Sigmoid colon (tissue), 6 donors: ENCODE measurements at regions not wholly inside any gene's neighbourhood (a gene's known extent, or its start where the extent isn't known, plus 50 kb on each side); places are given as distances from the start of the nearest gene placed in this dataset.

ENCODE experiments used
- DNase-seq: peaks from one replicate; pipeline ENCODE4 v3.0.0-alpha.2; 2019
- H3K27ac ChIP-seq, 4 donors: fragments of 200-600 bp; sonication (generic); one replicate each; pipeline ENCODE4 v1.5.1; 2016 to 2019; ENCODE audit warnings: mild to moderate bottlenecking in 1 of 4
- H3K27me3 ChIP-seq, 3 donors: fragments of 200-600 bp; sonication (generic); one replicate each; pipeline ENCODE4 v1.5.1; 2019; ENCODE audit warnings: mild to moderate bottlenecking in 1 of 3
- H3K36me3 ChIP-seq, 4 donors: fragments of 200-600 bp; sonication (generic); one replicate each; pipeline ENCODE4 v1.5.1; 2016 to 2019
- H3K4me1 ChIP-seq, 4 donors: fragments of 200-600 bp; sonication (generic); one replicate each; pipeline ENCODE4 v1.5.1; 2017 to 2019
- H3K4me3 ChIP-seq, 4 donors: fragments of 200-600 bp; sonication (generic); one replicate each; pipeline ENCODE4 v1.5.1; 2017 to 2019; ENCODE audit warnings: mild to moderate bottlenecking in 2 of 4, moderate library complexity in 1 of 4
- H3K9me3 ChIP-seq, 4 donors: fragments of 200-600 bp in 3 of 4; sonication (generic) in 3 of 4; one replicate each; pipeline versions ENCODE4 v1.5.1 to v1.6.1; 2013 to 2019
- CTCF ChIP-seq, 4 experiments: fragments of 450-650 bp in 3 of 4; fragments of 200-600 bp in 1 of 4; IDR thresholded peaks; one replicate each; pipeline ENCODE4 v1.5.1; 2016 to 2019; ENCODE audit warnings: antibody characterized with exemption in 4 of 4, mild to moderate bottlenecking in 3 of 4, moderate library complexity in 2 of 4
- EP300 ChIP-seq, 4 donors: sonication (generic); formaldehyde crosslinking; IDR thresholded peaks; one replicate each; pipeline ENCODE4 v1.6.1; 2017; ENCODE audit warnings: antibody characterized with exemption in 4 of 4
- POLR2A ChIP-seq, 2 donors: fragments of 450-650 bp; IDR thresholded peaks; one replicate each; pipeline ENCODE4 v1.6.1; 2016; ENCODE audit warnings: antibody characterized with exemption in 2 of 2, mild to moderate bottlenecking in 2 of 2, moderate library complexity in 2 of 2
- POLR2AphosphoS5 ChIP-seq, 4 donors: sonication (generic); formaldehyde crosslinking; IDR thresholded peaks; one replicate each; pipeline ENCODE4 v1.6.1; 2017; ENCODE audit warnings: antibody characterized with exemption in 4 of 4
- WGBS, 2 donors: extraction: QIAGEN DNeasy Blood & Tissue Kit; methylation state at CpG; one replicate each; pipeline ENCODE4 v1.1.7; 2013; 5-methylcytosine and 5-hydroxymethylcytosine counted together
- intact Hi-C: fragments of 100-400 bp; cut with DNase I; formaldehyde crosslinking; loops from one replicate; pipeline ENCODE4 v1.15.1; 2023
- donor health status: healthy with polysubstance abuse.
- donor health status: healthy.

GRCh38 chr14:101442451-101442850 is 118.8 kb upstream of the DIO3 start:
- TF ChIP-seq EP300 (IDR thresholded peaks at IDR 0.05) (no peak), CTCF (IDR thresholded peaks at IDR 0.05) (no peak), POLR2AphosphoS5 (IDR thresholded peaks at IDR 0.05) (no peak), POLR2A (IDR thresholded peaks at IDR 0.05) (no peak)
- Histone ChIP-seq H3K9me3 (no peaks in the 10 kb centered on the region), H3K36me3 (no peaks in the 10 kb centered on the region), H3K27ac (no peak overlapping the region), H3K4me1 (no peaks in the 10 kb centered on the region), H3K4me3 (no peak overlapping the region), H3K27me3 (no peaks in the 10 kb centered on the region)
- WGBS, 2 donors: 64 to 85% methylated on average over 21 of the region's 21 CpGs
- DNase-seq: no peak
- intact Hi-C loops: no loop called here

GRCh38 chr14:101444116-101444515 is 117.2 kb upstream of the DIO3 start:
- 78 to 89% methylated on average over 7 of the region's 7 CpGs for WGBS, 2 donors
- DNase-seq: no peak
- intact Hi-C loops: no loop called here

GRCh38 chr14:101445278-101445677 is 116.0 kb upstream of the DIO3 start:
- DNase-seq: no peak
- no peak overlapping the region for H3K4me3 ChIP-seq
- no peaks in the 10 kb centered on the region for H3K4me1 ChIP-seq
- TF ChIP-seq CTCF (IDR thresholded peaks at IDR 0.05): no peak
- no peak for TF ChIP-seq POLR2A (IDR thresholded peaks at IDR 0.05)
- no peak for TF ChIP-seq POLR2AphosphoS5 (IDR thresholded peaks at IDR 0.05)
- no peak for TF ChIP-seq EP300 (IDR thresholded peaks at IDR 0.05)
- no peaks in the 10 kb centered on the region for H3K36me3 ChIP-seq
- peaks cover 0 to 4% (median 0%) of the 10 kb centered on the region in 3 donors for H3K27me3 ChIP-seq
- WGBS, 2 donors: 83 to 87% methylated on average over 4 of the region's 4 CpGs
- H3K9me3 ChIP-seq: no peaks in the 10 kb centered on the region
- intact Hi-C loops: no loop called here
- no peak overlapping the region for H3K27ac ChIP-seq

More at GRCh38 chr14:101444116-101444515, 117.2 kb upstream of the DIO3 start:
- Histone ChIP-seq H3K27me3 (peaks cover 0 to 1% (median 0%) of the 10 kb centered on the region in 3 donors), H3K9me3 (no peaks in the 10 kb centered on the region), H3K4me1 (no peaks in the 10 kb centered on the region), H3K27ac (no peak overlapping the region), H3K4me3 (no peak overlapping the region), H3K36me3 (no peaks in the 10 kb centered on the region)
- TF ChIP-seq EP300 (IDR thresholded peaks at IDR 0.05): no peak
- TF ChIP-seq POLR2A (IDR thresholded peaks at IDR 0.05): no peak
- TF ChIP-seq POLR2AphosphoS5 (IDR thresholded peaks at IDR 0.05): no peak
- TF ChIP-seq CTCF (IDR thresholded peaks at IDR 0.05): no peak

GRCh38 chr14:101446387-101446969 is 114.8 kb upstream of the DIO3 start:
- WGBS, 2 donors: 50 to 70% methylated on average over 10 of the region's 10 CpGs
- Histone ChIP-seq H3K4me3 (no peak overlapping the region), H3K4me1 (no peaks in the 10 kb centered on the region), H3K9me3 (no peaks in the 10 kb centered on the region), H3K36me3 (no peaks in the 10 kb centered on the region), H3K27ac (no peak overlapping the region), H3K27me3 (peaks cover 0 to 4% (median 0%) of the 10 kb centered on the region in 3 donors)
- no peak for TF ChIP-seq CTCF (IDR thresholded peaks at IDR 0.05)
- TF ChIP-seq EP300 (IDR thresholded peaks at IDR 0.05): no peak
- no peak for TF ChIP-seq POLR2A (IDR thresholded peaks at IDR 0.05)
- DNase-seq: no peak
- intact Hi-C loops: no loop called here

- no peak for TF ChIP-seq EP300 (IDR thresholded peaks at IDR 0.05)
- TF ChIP-seq POLR2AphosphoS5 (IDR thresholded peaks at IDR 0.05): no peak
- no peak for TF ChIP-seq CTCF (IDR thresholded peaks at IDR 0.05)
- TF ChIP-seq POLR2A (IDR thresholded peaks at IDR 0.05): no peak
- no peaks in the 10 kb centered on the region for H3K4me1 ChIP-seq
- H3K9me3 ChIP-seq: no peaks in the 10 kb centered on the region
- no peak overlapping the region for H3K27ac ChIP-seq
- DNase-seq: peak; percentile 43
- peaks cover 0 to 6% (median 0%) of the 10 kb centered on the region in 3 donors for H3K27me3 ChIP-seq
- WGBS, 2 donors: 59 to 68% methylated on average over 7 of the region's 7 CpGs
- no peaks in the 10 kb centered on the region for H3K36me3 ChIP-seq
- intact Hi-C loops: no loop called here
- no peak overlapping the region for H3K4me3 ChIP-seq
These were observed 112.2 kb upstream of the DIO3 start for GRCh38 chr14:101449114-101449513.
